GM23248 (cell line): ENCODE measurements at regions not wholly inside any gene's neighbourhood (a gene's known extent, or its start where the extent isn't known, plus 50 kb on each side); places are given as distances from the start of the nearest gene placed in this dataset.

Experiments used
- EZH2 ChIP-seq: fragments of 200-600 bp; sonication (generic); IDR thresholded peaks from 2 replicates; pipeline ENCODE4 v1.6.1; 2018; ENCODE audit warnings: antibody characterized with exemption, mild to moderate bottlenecking; ENCODE audit not compliant: insufficient read depth, poor library complexity, severe bottlenecking
- EZH2phosphoT487 ChIP-seq: fragments of 200-600 bp; sonication (generic); IDR thresholded peaks from 2 replicates; pipeline ENCODE4 v1.6.1; 2018; ENCODE audit warnings: antibody characterized with exemption, moderate library complexity, mild to moderate bottlenecking, low read depth; ENCODE audit not compliant: insufficient read depth

GRCh38 chr5:122615832-122616231 is 159.0 kb upstream of the SNX2 start:
- no peak for TF ChIP-seq EZH2
- TF ChIP-seq EZH2phosphoT487: no peak
